Erythroblast (primary cell): ENCODE measurements at regions not wholly inside any gene's neighbourhood (a gene's known extent, or its start where the extent isn't known, plus 50 kb on each side); places are given as distances from the start of the nearest gene placed in this dataset.

Experiments used
- GATA1 ChIP-seq: IDR thresholded peaks from 2 replicates; pipeline ENCODE4 v1.6.1; 2011; ENCODE audit warnings: low read depth, mild to moderate bottlenecking, control low read depth, low read length, moderate library complexity
- POLR2A ChIP-seq: IDR thresholded peaks from 2 replicates; pipeline ENCODE4 v1.6.1; 2011; ENCODE audit warnings: mild to moderate bottlenecking, low read length

- TF ChIP-seq POLR2A = no peak
- TF ChIP-seq GATA1 = no peak
Measured at GRCh38 chr18:70582981-70583380, 294.1 kb downstream of the SOCS6 start.
